HFFc6 (cell line): ENCODE measurements at regions not wholly inside any gene's neighbourhood (a gene's known extent, or its start where the extent isn't known, plus 50 kb on each side); places are given as distances from the start of the nearest gene placed in this dataset.

Experiments used
- DNase-seq: peaks from one replicate; pipeline ENCODE4 v3.0.0-alpha.2; 2018
- H3K27ac Mint-ChIP-seq: 2 replicates; pipeline ENCODE4 v1.8.0; 2020; ENCODE audit warnings: mild to moderate bottlenecking, mixed read lengths
- H3K27me3 Mint-ChIP-seq: 2 replicates; pipeline ENCODE4 v1.8.0; 2021; ENCODE audit warnings: mild to moderate bottlenecking, moderate library complexity, mixed read lengths; ENCODE audit not compliant: insufficient read depth
- H3K36me3 Mint-ChIP-seq: 2 replicates; pipeline ENCODE4 v1.8.0; 2021; ENCODE audit warnings: low read depth, mixed read lengths
- H3K4me1 Mint-ChIP-seq: 2 replicates; pipeline ENCODE4 v1.8.0; 2020; ENCODE audit warnings: low read depth, mixed read lengths
- H3K4me3 Mint-ChIP-seq: 2 replicates; pipeline ENCODE4 v1.8.0; 2020; ENCODE audit warnings: mild to moderate bottlenecking, moderate library complexity, mixed read lengths
- H3K9me3 Mint-ChIP-seq: 2 replicates; pipeline ENCODE4 v1.8.0; 2020; ENCODE audit warnings: mild to moderate bottlenecking, mixed read lengths
- CTCF ChIP-seq: fragments of 200-600 bp; sonication (generic); IDR thresholded peaks from 2 replicates; pipeline ENCODE4 v1.5.0; 2021; ENCODE audit warnings: antibody characterized with exemption, mild to moderate bottlenecking

- Mint-ChIP-seq H3K9me3 (peaks cover 55% of the 10 kb centered on the region), H3K4me3 (no peak overlapping the region), H3K4me1 (no peaks in the 10 kb centered on the region), H3K27me3 (no peaks in the 10 kb centered on the region), H3K27ac (no peak overlapping the region), H3K36me3 (peaks cover 10% of the 10 kb centered on the region; the same call in 1 of the 2 replicates)
- DNase-seq, result no peak
- TF ChIP-seq CTCF, result no peak
These were observed 66.6 kb upstream of the CNR1 start for GRCh38 chr6:88232753-88233152.

GRCh38 chr6:88223298-88223697 is 57.2 kb upstream of the CNR1 start:
- no peaks in the 10 kb centered on the region for H3K27me3 Mint-ChIP-seq
- H3K9me3 Mint-ChIP-seq, result peaks cover 14% of the 10 kb centered on the region
- H3K36me3 Mint-ChIP-seq, result peaks cover under 1% of the 10 kb centered on the region; the same call in 1 of the 2 replicates
- no peaks in the 10 kb centered on the region for H3K4me1 Mint-ChIP-seq
- no peak overlapping the region for H3K4me3 Mint-ChIP-seq
- no peak for DNase-seq
- no peak overlapping the region for H3K27ac Mint-ChIP-seq
- TF ChIP-seq CTCF, result no peak

- Mint-ChIP-seq H3K27me3 (no peaks in the 10 kb centered on the region), H3K36me3 (no peaks in the 10 kb centered on the region), H3K4me1 (no peaks in the 10 kb centered on the region), H3K4me3 (no peak overlapping the region), H3K27ac (no peak overlapping the region), H3K9me3 (peaks cover 19% of the 10 kb centered on the region)
- TF ChIP-seq CTCF, result no peak
- DNase-seq, result no peak
These were observed 54.3 kb upstream of the CNR1 start for GRCh38 chr6:88220493-88220892.

GRCh38 chr6:88216182-88216581 is 50.0 kb upstream of the CNR1 start:
- no peak for DNase-seq
- Mint-ChIP-seq H3K27me3 (peaks cover 1% of the 10 kb centered on the region; the same call in 1 of the 2 replicates), H3K4me3 (no peak overlapping the region), H3K27ac (no peak overlapping the region), H3K4me1 (no peaks in the 10 kb centered on the region), H3K36me3 (no peaks in the 10 kb centered on the region), H3K9me3 (peaks cover 14% of the 10 kb centered on the region)
- no peak for TF ChIP-seq CTCF
